WI38 (cell line): ENCODE measurements at regions not wholly inside any gene's neighbourhood (a gene's known extent, or its start where the extent isn't known, plus 50 kb on each side); places are given as distances from the start of the nearest gene placed in this dataset.

Source experiments
- H3K4me3 ChIP-seq: 2 replicates; pipeline ENCODE4 v1.5.1; 2011; ENCODE audit warnings: low read depth, mild to moderate bottlenecking, control low read depth, low read length
- CTCF ChIP-seq: IDR thresholded peaks from 2 replicates; pipeline ENCODE4 v1.5.1; 2012; ENCODE audit warnings: low read depth, mild to moderate bottlenecking, control low read depth, low read length

DNA sequence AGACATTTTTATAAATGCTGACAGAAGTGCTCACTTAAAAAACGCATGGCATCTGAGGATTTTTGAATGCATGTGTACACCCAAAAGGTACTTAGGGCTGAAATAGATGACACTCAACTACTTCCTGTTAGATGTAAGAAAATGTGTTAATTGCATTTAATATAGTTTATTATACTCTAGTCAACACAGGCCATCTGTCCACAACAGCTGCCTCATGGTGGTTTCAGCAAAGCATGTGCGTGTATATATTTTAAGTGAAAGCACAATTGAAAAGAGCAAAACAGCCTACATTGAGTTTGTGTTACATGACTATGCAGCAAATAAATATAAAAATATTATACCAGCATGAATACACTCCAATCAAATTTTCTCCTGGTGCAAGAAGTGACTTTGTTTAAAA lies 1233.0 kb upstream of the EYS start:
- H3K4me3 ChIP-seq: no peak overlapping the region
- no peak for TF ChIP-seq CTCF

- TF ChIP-seq CTCF: no peak
- no peak overlapping the region for H3K4me3 ChIP-seq
These were observed 1230.2 kb upstream of the EYS start for GRCh38 chr6:66937180-66937579.

- TF ChIP-seq CTCF: no peak
- H3K4me3 ChIP-seq: no peak overlapping the region
These were observed 1228.6 kb upstream of the EYS start for GRCh38 chr6:66935612-66936011.

- no peak for TF ChIP-seq CTCF
- H3K4me3 ChIP-seq: no peak overlapping the region
These were observed 1224.8 kb upstream of the EYS start for GRCh38 chr6:66931787-66932186.

DNA sequence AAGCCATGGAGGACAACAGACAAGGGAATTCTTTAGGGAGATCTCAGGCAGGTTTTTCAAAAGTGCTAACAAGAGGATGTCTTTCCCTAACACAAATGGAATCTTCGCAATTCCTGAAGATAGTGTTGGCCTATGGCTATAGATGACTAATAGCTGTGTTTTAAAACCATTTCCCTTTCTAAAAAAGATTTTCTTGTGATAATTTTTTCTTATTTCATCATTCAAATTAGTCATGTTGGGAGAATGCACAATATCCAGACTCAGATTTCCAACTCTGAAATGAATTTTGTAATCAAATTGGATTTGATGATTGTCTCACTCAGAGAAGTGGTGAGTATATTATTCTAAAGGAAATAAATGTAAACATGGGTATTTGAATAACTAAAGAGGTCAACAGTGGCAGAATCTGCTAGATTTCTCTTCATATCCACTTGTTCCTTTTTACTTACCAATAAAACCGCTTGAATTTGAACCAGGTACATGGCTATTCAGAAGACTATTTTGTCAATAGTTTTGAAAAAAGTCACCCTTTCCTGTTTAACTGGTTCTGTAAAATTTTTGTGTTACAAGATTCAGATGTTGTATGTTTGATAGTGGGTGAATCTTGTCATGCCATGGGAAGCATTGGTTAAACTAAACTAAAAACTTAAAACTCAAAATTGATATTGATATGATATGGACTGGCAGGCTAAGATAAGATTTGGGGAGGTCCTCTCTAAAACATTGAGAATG lies 1223.7 kb upstream of the EYS start:
- no peak overlapping the region for H3K4me3 ChIP-seq
- no peak for TF ChIP-seq CTCF

- H3K4me3 ChIP-seq: no peak overlapping the region
- no peak for TF ChIP-seq CTCF
These were observed 1219.0 kb upstream of the EYS start for GRCh38 chr6:66926060-66926459.

- no peak overlapping the region for H3K4me3 ChIP-seq
- no peak for TF ChIP-seq CTCF
These were observed 1206.6 kb upstream of the EYS start for GRCh38 chr6:66913657-66914056.
